HepG2 (cell line): ENCODE measurements at regions not wholly inside any gene's neighbourhood (a gene's known extent, or its start where the extent isn't known, plus 50 kb on each side); places are given as distances from the start of the nearest gene placed in this dataset.
A peak's percentile ranks its signal among the peaks of the same experiment; 100 is the strongest.

ENCODE experiments used
- ATF7-NPFF ChIP-seq: sonication (generic); formaldehyde crosslinking; IDR thresholded peaks from 2 replicates; pipeline ENCODE4 v1.8.1; 2023; ENCODE audit warnings: mild to moderate bottlenecking, low read depth, missing genetic modification reagents, moderate library complexity
- CBX2 ChIP-seq, 2 experiments: fragments of 200-600 bp in 1 of 2; sonication (generic); formaldehyde crosslinking in 1 of 2; IDR thresholded peaks; 2 replicates each; pipeline versions ENCODE4 v1.7.0 to v1.8.1; 2018 to 2022; ENCODE audit warnings: low read depth in 2 of 2, low read length in 1 of 2, mild to moderate bottlenecking in 1 of 2, missing genetic modification reagents in 1 of 2
- DMAP1 ChIP-seq: IDR thresholded peaks from 2 replicates; pipeline ENCODE4 v1.6.1; 2016
- FOXJ3 ChIP-seq: sonication (generic); formaldehyde crosslinking; IDR thresholded peaks from 2 replicates; pipeline ENCODE4 v1.4.0; 2020; ENCODE audit warnings: missing genetic modification reagents, mild to moderate bottlenecking, borderline replicate concordance
- GPN1 ChIP-seq: sonication (generic); formaldehyde crosslinking; IDR thresholded peaks from 2 replicates; pipeline ENCODE4 v1.5.1; 2020; ENCODE audit warnings: missing genetic modification reagents, borderline replicate concordance
- HOMEZ ChIP-seq: IDR thresholded peaks from 2 replicates; pipeline ENCODE4 v1.6.1; 2016; ENCODE audit warnings: low read depth
- HOXA7 ChIP-seq: sonication (generic); formaldehyde crosslinking; IDR thresholded peaks from 2 replicates; pipeline ENCODE4 v1.8.1; 2022; ENCODE audit warnings: mild to moderate bottlenecking, missing genetic modification reagents, moderate library complexity
- MAFK ChIP-seq, 2 experiments: IDR thresholded peaks in 1 of 2; conservative IDR thresholded peaks in 1 of 2; 2 replicates each; pipeline ENCODE4 v1.6.1; 2011; ENCODE audit warnings: improper control_type of control experiment in 2 of 2, low read length in 2 of 2
- NBN ChIP-seq: fragments of 450-650 bp; conservative IDR thresholded peaks from 2 replicates; pipeline ENCODE4 v1.6.1; 2017
- NCOR1 ChIP-seq: fragments of 200-600 bp; sonication (generic); IDR thresholded peaks from 2 replicates; pipeline ENCODE4 v1.7.0; 2017; ENCODE audit warnings: antibody characterized with exemption, low read length, borderline replicate concordance
- NFIB ChIP-seq: sonication (generic); formaldehyde crosslinking; IDR thresholded peaks from 2 replicates; pipeline ENCODE4 v1.9.0; 2021; ENCODE audit warnings: missing genetic modification reagents, mild to moderate bottlenecking, borderline replicate concordance
- PHF8 ChIP-seq: sonication (generic); formaldehyde crosslinking; IDR thresholded peaks from 2 replicates; pipeline ENCODE4 v1.5.0; 2020; ENCODE audit warnings: missing genetic modification reagents
- SIN3B ChIP-seq: fragments of 150-350 bp; IDR thresholded peaks from 2 replicates; pipeline ENCODE4 v1.6.1; 2014; ENCODE audit warnings: low read length
- SSRP1 ChIP-seq: IDR thresholded peaks from 2 replicates; pipeline ENCODE4 v1.6.1; 2016; ENCODE audit warnings: control low read depth
- ZBTB25 ChIP-seq: IDR thresholded peaks from 2 replicates; pipeline ENCODE4 v1.6.1; 2018; ENCODE audit warnings: missing genetic modification reagents
- ZBTB34 ChIP-seq: sonication (generic); formaldehyde crosslinking; IDR thresholded peaks from 2 replicates; pipeline ENCODE4 v1.8.0; 2022; ENCODE audit warnings: mild to moderate bottlenecking, missing genetic modification reagents
- ZFP37 ChIP-seq: sonication (generic); formaldehyde crosslinking; IDR thresholded peaks from 2 replicates; pipeline ENCODE4 v1.4.0; 2020; ENCODE audit warnings: missing genetic modification reagents, borderline replicate concordance
- ZNF317 ChIP-seq: sonication (generic); formaldehyde crosslinking; IDR thresholded peaks from 2 replicates; pipeline ENCODE4 v1.5.0; 2020; ENCODE audit warnings: mild to moderate bottlenecking, missing genetic modification reagents
- ZNF326 ChIP-seq: sonication (generic); formaldehyde crosslinking; IDR thresholded peaks from 2 replicates; pipeline ENCODE4 v1.4.0; 2020; ENCODE audit warnings: missing genetic modification reagents, borderline replicate concordance
- ZNF605 ChIP-seq: sonication (generic); formaldehyde crosslinking; IDR thresholded peaks from 2 replicates; pipeline ENCODE4 v1.8.0; 2022; ENCODE audit warnings: mild to moderate bottlenecking, missing genetic modification reagents
- ZSCAN22 ChIP-seq: sonication (generic); formaldehyde crosslinking; IDR thresholded peaks from 2 replicates; pipeline ENCODE4 v1.4.0; 2020; ENCODE audit warnings: mild to moderate bottlenecking, missing genetic modification reagents
- TF ChIP-seq, protein P1 (sequence below): sonication (generic); formaldehyde crosslinking; IDR thresholded peaks from 2 replicates; pipeline ENCODE4 v1.8.1; 2023; ENCODE audit warnings: mild to moderate bottlenecking, inconsistent platforms, moderate library complexity, missing genetic modification reagents, borderline replicate concordance
- TF ChIP-seq, protein P2 (sequence below): sonication (generic); formaldehyde crosslinking; IDR thresholded peaks from 2 replicates; pipeline ENCODE4 v1.5.1; 2020; ENCODE audit warnings: missing genetic modification reagents, mild to moderate bottlenecking, borderline replicate concordance

DNA sequence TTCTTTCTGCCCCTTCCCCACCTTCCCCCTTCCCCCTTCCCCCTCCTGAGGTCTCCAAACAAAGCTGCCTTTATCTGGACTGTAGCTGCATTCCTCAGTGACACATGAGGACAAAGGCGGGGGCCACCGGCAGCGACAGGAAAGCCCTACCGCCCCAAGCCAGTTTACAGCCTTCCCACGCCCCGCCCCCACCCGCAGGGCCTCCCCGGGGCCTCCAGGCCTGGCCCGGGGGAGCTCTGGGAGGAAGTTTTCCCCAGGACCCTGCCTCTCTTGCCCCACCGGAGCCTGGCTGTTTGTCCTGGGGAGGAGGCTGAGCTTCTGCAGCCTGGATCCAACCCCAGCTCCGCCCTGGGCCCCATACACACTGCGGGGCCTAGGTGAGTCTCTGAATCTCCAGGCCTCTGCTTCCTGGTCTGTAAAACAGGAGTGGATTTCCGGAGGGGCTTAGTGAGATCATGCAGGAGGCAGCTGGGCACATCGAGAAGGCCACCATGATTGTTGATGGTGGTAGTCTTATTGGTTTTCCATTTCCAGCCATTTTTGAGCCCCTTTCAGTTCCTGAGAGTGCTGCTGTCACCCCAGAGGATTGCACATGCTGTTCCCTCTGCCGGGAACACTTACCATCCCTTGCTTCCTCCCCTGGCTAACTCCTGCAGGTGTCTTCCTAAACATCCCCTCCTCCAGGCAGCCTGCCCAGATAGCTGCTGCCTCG is 130.7 kb downstream of the MN1 start (continued):
- TF ChIP-seq NCOR1 = no peak
- TF ChIP-seq, protein P1, sequence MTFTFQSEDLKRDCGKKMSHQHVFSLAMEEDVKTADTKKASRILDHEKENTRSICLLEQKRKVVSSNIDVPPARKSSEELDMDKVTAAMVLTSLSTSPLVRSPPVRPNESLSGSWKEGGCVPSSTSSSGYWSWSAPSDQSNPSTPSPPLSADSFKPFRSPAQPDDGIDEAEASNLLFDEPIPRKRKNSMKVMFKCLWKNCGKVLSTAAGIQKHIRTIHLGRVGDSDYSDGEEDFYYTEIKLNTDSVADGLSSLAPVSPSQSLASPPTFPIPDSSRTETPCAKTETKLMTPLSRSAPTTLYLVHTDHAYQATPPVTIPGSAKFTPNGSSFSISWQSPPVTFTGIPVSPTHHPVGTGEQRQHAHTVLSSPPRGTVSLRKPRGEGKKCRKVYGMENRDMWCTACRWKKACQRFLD (CRISPR knock-in tag) = 0 out of 2 replicates have a peak, but pooled peaks have one; percentile 35
- no peak for TF ChIP-seq ZFP37 (CRISPR knock-in tag)
- no peak for TF ChIP-seq HOXA7
- TF ChIP-seq ZNF326 (CRISPR knock-in tag) = no peak
- TF ChIP-seq ZNF317 (CRISPR knock-in tag) = 0 out of 2 replicates have a peak, but pooled peaks have one; percentile 42
- no peak for TF ChIP-seq ZBTB25
- TF ChIP-seq HOMEZ = no peak
- TF ChIP-seq MAFK (conservative IDR thresholded peaks at IDR 0.05 in 1 of 2, IDR thresholded peaks at IDR 0.05 in 1 of 2; ENCODE audit: low read length in 2 of 2) = no peak
- no peak for TF ChIP-seq CBX2 (IDR thresholded peaks at IDR 0.05; ENCODE audit: low read depth, low read length)
- TF ChIP-seq CBX2 (CRISPR knock-in tag; IDR thresholded peaks at IDR 0.05; ENCODE audit: low read depth) = no peak
- TF ChIP-seq PHF8 (CRISPR knock-in tag) = peak; percentile 60
- no peak for TF ChIP-seq ZSCAN22
- TF ChIP-seq, protein P2, sequence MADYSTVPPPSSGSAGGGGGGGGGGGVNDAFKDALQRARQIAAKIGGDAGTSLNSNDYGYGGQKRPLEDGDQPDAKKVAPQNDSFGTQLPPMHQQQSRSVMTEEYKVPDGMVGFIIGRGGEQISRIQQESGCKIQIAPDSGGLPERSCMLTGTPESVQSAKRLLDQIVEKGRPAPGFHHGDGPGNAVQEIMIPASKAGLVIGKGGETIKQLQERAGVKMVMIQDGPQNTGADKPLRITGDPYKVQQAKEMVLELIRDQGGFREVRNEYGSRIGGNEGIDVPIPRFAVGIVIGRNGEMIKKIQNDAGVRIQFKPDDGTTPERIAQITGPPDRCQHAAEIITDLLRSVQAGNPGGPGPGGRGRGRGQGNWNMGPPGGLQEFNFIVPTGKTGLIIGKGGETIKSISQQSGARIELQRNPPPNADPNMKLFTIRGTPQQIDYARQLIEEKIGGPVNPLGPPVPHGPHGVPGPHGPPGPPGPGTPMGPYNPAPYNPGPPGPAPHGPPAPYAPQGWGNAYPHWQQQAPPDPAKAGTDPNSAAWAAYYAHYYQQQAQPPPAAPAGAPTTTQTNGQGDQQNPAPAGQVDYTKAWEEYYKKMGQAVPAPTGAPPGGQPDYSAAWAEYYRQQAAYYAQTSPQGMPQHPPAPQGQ = no peak
- TF ChIP-seq SIN3B = no peak
- no peak for TF ChIP-seq GPN1 (CRISPR knock-in tag)
- TF ChIP-seq ZNF605 (CRISPR knock-in tag) = peak; percentile 38; the same call in 1 of the 2 replicates
- TF ChIP-seq FOXJ3 (CRISPR knock-in tag) = no peak
- no peak for TF ChIP-seq SSRP1 (CRISPR knock-in tag)
- TF ChIP-seq ZBTB34 (CRISPR knock-in tag) = no peak
- no peak for TF ChIP-seq ATF7-NPFF
- TF ChIP-seq NFIB (CRISPR knock-in tag) = no peak
- TF ChIP-seq NBN = no peak
- peak; percentile 13; the same call in 1 of the 2 replicates for TF ChIP-seq DMAP1
